H1 (cell line): ENCODE measurements at regions not wholly inside any gene's neighbourhood (a gene's known extent, or its start where the extent isn't known, plus 50 kb on each side); places are given as distances from the start of the nearest gene placed in this dataset.

Source experiments
- CTCF ChIA-PET: fragments of 300-600 bp; sonication (Branson Sonifier 250); formaldehyde crosslinking; loops from one replicate; lab custom pipeline; 2021; ENCODE audit not compliant: partially characterized antibody; lab: Charles Lee
- POLR2A ChIA-PET: fragments of 300-600 bp; sonication (Branson Sonifier 250); formaldehyde crosslinking; loops from one replicate; lab custom pipeline; 2021; ENCODE audit warnings: inconsistent platforms; ENCODE audit not compliant: partially characterized antibody; lab: Charles Lee
- DNase-seq, 2 experiments: peaks; one replicate each; pipeline versions ENCODE4 v3.0.0 to v3.0.0-alpha.2; 2010 to 2022; ENCODE audit warnings: low spot score in 2 of 2, low read depth in 1 of 2, mixed read lengths in 1 of 2
- FAIRE-seq: peaks from 2 replicates; lab custom pipeline; 2011; peaks lifted over from hg19 to GRCh38; lab: Jason Lieb, UNC
- H2AFZ ChIP-seq: 2 replicates; pipeline ENCODE4 v1.8.1; 2012; ENCODE audit warnings: low read length, inconsistent platforms
- H2AK5ac ChIP-seq: 2 replicates; pipeline ENCODE4 v1.6.1; 2013; ENCODE audit warnings: low read depth, low read length
- H2BK120ac ChIP-seq: replicated peaks from 2 replicates; pipeline ENCODE3; 2013; ENCODE audit warnings: low read depth, low read length, inconsistent platforms
- H2BK12ac ChIP-seq: 2 replicates; pipeline ENCODE4 v1.6.1; 2013; ENCODE audit warnings: low read depth, low read length
- H2BK15ac ChIP-seq: 2 replicates; pipeline ENCODE4 v1.6.1; 2013; ENCODE audit warnings: low read length
- H2BK20ac ChIP-seq: 2 replicates; pipeline ENCODE4 v1.6.1; 2013; ENCODE audit warnings: low read length
- H2BK5ac ChIP-seq: 2 replicates; pipeline ENCODE4 v1.6.1; 2013; ENCODE audit warnings: low read depth, low read length
- H3K14ac ChIP-seq: 2 replicates; pipeline ENCODE4 v1.6.1; 2013; ENCODE audit warnings: inconsistent platforms; ENCODE audit not compliant: insufficient read length
- H3K18ac ChIP-seq: 2 replicates; pipeline ENCODE4 v1.6.1; 2013; ENCODE audit warnings: low read length; ENCODE audit errors: extremely low read depth
- H3K23ac ChIP-seq: 2 replicates; pipeline ENCODE4 v1.6.1; 2013; ENCODE audit warnings: inconsistent platforms; ENCODE audit not compliant: insufficient read length
- H3K23me2 ChIP-seq: 2 replicates; pipeline ENCODE4 v1.6.1; 2013; ENCODE audit warnings: low read depth, low read length
- H3K27ac ChIP-seq: 2 replicates; pipeline ENCODE4 v1.6.1; 2011; ENCODE audit warnings: low read depth, low read length, inconsistent platforms
- H3K27me3 ChIP-seq, 4 experiments: replicated peaks in 1 of 4; 1 replicate in 1 of 4; 2 replicates in 3 of 4; pipeline versions ENCODE4 v1.6.1 to v1.8.1; 2011 to 2013; ENCODE audit warnings: low read length in 3 of 4, mild to moderate bottlenecking in 3 of 4, inconsistent platforms in 2 of 4, mixed read lengths in 2 of 4, moderate library complexity in 1 of 4; ENCODE audit not compliant: control insufficient read depth in 3 of 4, insufficient read depth in 3 of 4; ENCODE audit errors: extremely low read depth in 1 of 4
- H3K36me3 ChIP-seq, 4 experiments: 2 replicates each; pipeline versions ENCODE4 v1.6.1 to v1.8.1; 2011 to 2013; ENCODE audit warnings: mild to moderate bottlenecking in 4 of 4, low read length in 3 of 4, moderate library complexity in 2 of 4, control low read depth in 1 of 4, inconsistent platforms in 1 of 4; ENCODE audit not compliant: insufficient read depth in 4 of 4, control insufficient read depth in 2 of 4
- H3K4ac ChIP-seq: replicated peaks from 2 replicates; pipeline ENCODE3; 2013; ENCODE audit warnings: low read length, low read depth, mixed read lengths, inconsistent platforms; ENCODE audit not compliant: insufficient read length
- H3K4me1 ChIP-seq, 4 experiments: replicated peaks in 1 of 4; 1 replicate in 1 of 4; 2 replicates in 3 of 4; pipeline versions ENCODE4 v1.6.1 to v1.8.1; 2011 to 2013; ENCODE audit warnings: low read length in 3 of 4, inconsistent platforms in 2 of 4, mixed read lengths in 1 of 4; ENCODE audit not compliant: insufficient read depth in 4 of 4, control insufficient read depth in 3 of 4
- H3K4me2 ChIP-seq, 2 experiments: 2 replicates each; pipeline versions ENCODE4 v1.6.1 to v1.8.1; 2011 to 2013; ENCODE audit warnings: low read depth in 2 of 2, low read length in 2 of 2, control low read depth in 1 of 2, inconsistent platforms in 1 of 2, mild to moderate bottlenecking in 1 of 2; ENCODE audit not compliant: insufficient read depth in 1 of 2
- H3K4me3 ChIP-seq, 4 experiments: fragments of 200-600, 300-600 bp in 1 of 4; sonication (generic), shearing (Covaris generic), sonication (Bioruptor Twin) in 1 of 4; 2 replicates each; pipeline versions ENCODE4 v1.5.1 to v1.8.1; 2011 to 2016; ENCODE audit warnings: low read length in 4 of 4, low read depth in 3 of 4, control low read depth in 2 of 4, inconsistent platforms in 2 of 4, mild to moderate bottlenecking in 2 of 4, mixed read lengths in 1 of 4, moderate library complexity in 1 of 4; ENCODE audit not compliant: insufficient read depth in 2 of 4; ENCODE audit errors: extremely low read depth in 1 of 4
- H3K56ac ChIP-seq: replicated peaks from 2 replicates; pipeline ENCODE3; 2013; ENCODE audit warnings: low read depth, mild to moderate bottlenecking, mixed read lengths, low read length, inconsistent platforms; ENCODE audit not compliant: insufficient read length
- H3K79me1 ChIP-seq: 2 replicates; pipeline ENCODE4 v1.6.1; 2013; ENCODE audit warnings: low read depth, low read length, control low read depth
- H3K79me2 ChIP-seq, 2 experiments: 2 replicates each; pipeline versions ENCODE4 v1.6.1 to v1.8.1; 2012 to 2013; ENCODE audit warnings: low read length in 2 of 2, mild to moderate bottlenecking in 2 of 2, inconsistent platforms in 1 of 2; ENCODE audit not compliant: insufficient read depth in 2 of 2, control insufficient read depth in 1 of 2
- H3K9ac ChIP-seq, 4 experiments: replicated peaks in 1 of 4; 1 replicate in 1 of 4; 2 replicates in 3 of 4; pipeline versions ENCODE4 v1.6.1 to v1.8.1; 2011 to 2013; ENCODE audit warnings: low read depth in 3 of 4, low read length in 3 of 4, control low read depth in 2 of 4, mild to moderate bottlenecking in 2 of 4, moderate library complexity in 2 of 4, inconsistent platforms in 1 of 4; ENCODE audit errors: extremely low read depth in 1 of 4
- H3K9me3 ChIP-seq, 2 experiments: 2 replicates each; pipeline versions ENCODE4 v1.6.1 to v1.8.1; 2012 to 2013; ENCODE audit warnings: mild to moderate bottlenecking in 2 of 2, moderate library complexity in 2 of 2, control low read depth in 1 of 2, inconsistent platforms in 1 of 2, low read depth in 1 of 2, low read length in 1 of 2, mixed read lengths in 1 of 2; ENCODE audit not compliant: insufficient read depth in 2 of 2
- H4K20me1 ChIP-seq, 2 experiments: replicated peaks in 1 of 2; 2 replicates each; pipeline versions ENCODE3 to v1.8.1; 2011 to 2013; ENCODE audit warnings: inconsistent platforms in 2 of 2, low read length in 2 of 2, mild to moderate bottlenecking in 1 of 2; ENCODE audit not compliant: insufficient read depth in 2 of 2, control insufficient read depth in 1 of 2
- H4K5ac ChIP-seq: 2 replicates; pipeline ENCODE4 v1.6.1; 2013; ENCODE audit warnings: low read length, low read depth, mixed read lengths, inconsistent platforms; ENCODE audit not compliant: insufficient read length
- H4K8ac ChIP-seq: 2 replicates; pipeline ENCODE4 v1.8.0; 2013; ENCODE audit warnings: mild to moderate bottlenecking, moderate library complexity, low read length, inconsistent platforms; ENCODE audit not compliant: insufficient read depth; ENCODE audit errors: extremely low read depth
- H4K91ac ChIP-seq: replicated peaks from 2 replicates; pipeline ENCODE3; 2013; ENCODE audit warnings: low read length, mixed read lengths, inconsistent platforms; ENCODE audit not compliant: insufficient read length
- BCL11A ChIP-seq, 2 experiments: IDR thresholded peaks; one replicate each; pipeline ENCODE4 v1.6.1; 2011; ENCODE audit warnings: low read depth in 2 of 2, low read length in 2 of 2, mild to moderate bottlenecking in 2 of 2
- GTF2F1 ChIP-seq: IDR thresholded peaks from 2 replicates; pipeline ENCODE4 v1.6.1; 2012; ENCODE audit warnings: low read depth, low read length, improper control_type of control experiment, borderline replicate concordance
- KDM5A ChIP-seq: fragments of 200-600 bp; IDR thresholded peaks from 2 replicates; pipeline ENCODE4 v1.7.1; 2012; ENCODE audit warnings: mild to moderate bottlenecking, low read length, inconsistent platforms, mixed read lengths
- NRF1 ChIP-seq: IDR thresholded peaks from 2 replicates; pipeline ENCODE4 v1.6.1; 2011; ENCODE audit warnings: mild to moderate bottlenecking, low read depth, low read length, improper control_type of control experiment
- PHF8 ChIP-seq: fragments of 200-600 bp; sonication (generic); conservative IDR thresholded peaks from 2 replicates; pipeline ENCODE4 v1.7.1; 2012; ENCODE audit warnings: low read depth, mild to moderate bottlenecking, inconsistent platforms, low read length, moderate library complexity
- SIRT6 ChIP-seq: IDR thresholded peaks from one replicate; pipeline ENCODE4 v1.7.1; 2012; ENCODE audit warnings: low read length, inconsistent platforms
- SRF ChIP-seq: IDR thresholded peaks from 2 replicates; pipeline ENCODE4 v1.6.1; 2011; ENCODE audit warnings: mild to moderate bottlenecking, low read depth, low read length, moderate library complexity
- WGBS, 2 experiments: shearing (Covaris generic) in 1 of 2; methylation state at CpG; one replicate each; pipeline versions ENCODE4 v1.1.6 to v1.1.7; 2013 to 2015; ENCODE audit warnings: low lambda C conversion rate in 2 of 2, mixed read lengths in 2 of 2, inconsistent platforms in 1 of 2, low coverage in 1 of 2, missing lambda C conversion rate in 1 of 2; ENCODE audit not compliant: insufficient replicate concordance in 2 of 2, insufficient coverage in 1 of 2, insufficient read length in 1 of 2; ENCODE audit errors: extremely low coverage in 1 of 2, missing lambda C conversion rate in 1 of 2; 5-methylcytosine and 5-hydroxymethylcytosine counted together

- Histone ChIP-seq H3K27me3 (no peaks in the 10 kb centered on the region), H2BK5ac (no peak overlapping the region), H2AFZ (no peak overlapping the region), H4K91ac (no peak overlapping the region), H4K8ac (no peak overlapping the region), H4K20me1 (no peaks in the 10 kb centered on the region), H3K56ac (no peak overlapping the region), H3K14ac (no peak overlapping the region), H3K4me2 (no peak overlapping the region), H4K5ac (no peak overlapping the region), H3K9me3 (no peaks in the 10 kb centered on the region), H3K23me2 (no peaks in the 10 kb centered on the region; the same call in 1 of the 2 replicates), H2BK20ac (0 out of 2 replicates have a peak overlapping the region, but pooled peaks have one; percentile 61), H3K4me3 (no peak overlapping the region), H2BK12ac (no peak overlapping the region), H3K9ac (no peak overlapping the region), H2BK15ac (no peak overlapping the region), H2AK5ac (no peak overlapping the region), H3K36me3 (no peaks in the 10 kb centered on the region), H2BK120ac (no peak overlapping the region), H3K4me1 (peaks cover 0 to 3% (median 2%) of the 10 kb centered on the region in 4 experiments; a peak in 3 of 7 replicates), H3K79me1 (no peaks in the 10 kb centered on the region), H3K79me2 (no peaks in the 10 kb centered on the region), H3K4ac (no peak overlapping the region), H3K27ac (no peak overlapping the region), H3K18ac (no peak overlapping the region), H3K23ac (no peak overlapping the region)
- FAIRE-seq (no peak), DNase-seq (no peak)
- POLR2A ChIA-PET, result no interaction called here
- CTCF ChIA-PET, result interaction anchor here (1.0 to 1.9 kb wide), 3 partner anchors 10 to 135 kb away, joined by 3 to 6 read pairs (median 3); no protein-coding TSS in a partner anchor
- TF ChIP-seq GTF2F1 (no peak), SIRT6 (no peak), KDM5A (no peak), SRF (no peak), BCL11A (IDR thresholded peaks at IDR 0.05; ENCODE audit: low read depth in 2 of 2, low read length in 2 of 2) (no peak), PHF8 (no peak), NRF1 (no peak)
- WGBS, 2 experiments, result 91% methylated on average over 6 of the region's 6 CpGs; no CpG with 5 or more reads in 1 of the 2 experiments
Observed at GRCh38 chr7:25716421-25716820, 435.6 kb upstream of the NFE2L3 start.
